ENCODE measurements at regions not wholly inside any gene's neighbourhood (a gene's known extent, or its start where the extent isn't known, plus 50 kb on each side); places are given as distances from the start of the nearest gene placed in this dataset.

DNA sequence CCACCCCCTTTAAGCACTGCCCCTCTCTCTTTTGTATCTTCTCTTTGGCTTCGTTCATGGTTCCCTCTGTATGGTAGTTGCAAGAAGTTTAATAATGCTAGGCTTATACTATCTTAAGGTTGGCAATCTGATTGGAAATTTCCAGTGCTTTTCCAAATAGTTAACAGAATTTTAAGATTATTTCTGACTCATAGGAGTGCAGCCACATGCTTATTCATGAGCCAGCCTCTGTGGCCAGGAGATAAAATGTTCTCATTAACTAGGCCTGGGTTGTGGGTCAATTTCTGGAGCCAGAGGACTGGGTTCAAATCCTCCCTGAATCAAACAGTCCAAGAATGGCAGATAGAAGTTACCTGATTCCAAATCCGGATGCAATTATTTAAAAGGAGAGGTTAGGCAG lies 103.1 kb downstream of the ATP6V1G3 start:
- no peaks in the 10 kb centered on the region for H3K79me2 ChIP-seq (ENCODE audit: insufficient read depth, low read length)
- no peak for FAIRE-seq
- H3K4me3 ChIP-seq (replicated peaks in 1 of 3; ENCODE audit: insufficient read depth in 1 of 3, low read depth in 2 of 3, low read length in 3 of 3): no peak overlapping the region
- no peak overlapping the region for H2AFZ ChIP-seq (ENCODE audit: low read length)
- no peaks in the 10 kb centered on the region for H4K20me1 ChIP-seq (ENCODE audit: insufficient read depth, low read length)
- H3K9ac ChIP-seq (ENCODE audit: insufficient read depth, low read depth, low read length): no peak overlapping the region
- H3K27ac ChIP-seq (ENCODE audit: extremely low read length, insufficient read depth, low read length): no peak overlapping the region
- no peak for DNase-seq (ENCODE audit: low spot score)
- H3K4me2 ChIP-seq (ENCODE audit: low read depth, low read length): no peak overlapping the region
- CTCF ChIA-PET (ENCODE audit: low intra/inter-chr PET ratio, low total read pairs): no interaction called here
- BruUV-seq (replicated peaks): no TSS peak
- H3K27me3 ChIP-seq (ENCODE audit: control insufficient read depth in 1 of 2, insufficient read depth in 2 of 2, low read length in 2 of 2): no peaks in the 10 kb centered on the region
- no peaks in the 10 kb centered on the region for H3K9me3 ChIP-seq (ENCODE audit: low read length)
- no peaks in the 10 kb centered on the region for H3K4me1 ChIP-seq (ENCODE audit: insufficient read depth, low read length)
- intact Hi-C loops (cut with micrococcal nuclease; ENCODE audit: unreplicated experiment) (no loop called here), in situ Hi-C loops (cut with HindIII; ENCODE audit: extremely low pct_ligation_motif_present, low pct_unique_long_range_greater_than_20kb) (no loop called here)
- POLR2A ChIA-PET: no interaction called here
- WGBS (ENCODE audit: low lambda C conversion rate): 0% methylated on average over 2 of the region's 2 CpGs
- no peaks in the 10 kb centered on the region for H3K36me3 ChIP-seq (replicated peaks in 1 of 2; ENCODE audit: control insufficient read depth in 1 of 2, insufficient read depth in 2 of 2, low read length in 2 of 2)
- no peak for ATAC-seq
- no peak for TF ChIP-seq SOX13 (IDR thresholded peaks at IDR 0.05)
- TF ChIP-seq SOX13 (CRISPR knock-in tag; conservative IDR thresholded peaks at IDR 0.05 in 1 of 2, IDR thresholded peaks at IDR 0.05 in 1 of 2): no peak
- TF ChIP-seq, protein P1, sequence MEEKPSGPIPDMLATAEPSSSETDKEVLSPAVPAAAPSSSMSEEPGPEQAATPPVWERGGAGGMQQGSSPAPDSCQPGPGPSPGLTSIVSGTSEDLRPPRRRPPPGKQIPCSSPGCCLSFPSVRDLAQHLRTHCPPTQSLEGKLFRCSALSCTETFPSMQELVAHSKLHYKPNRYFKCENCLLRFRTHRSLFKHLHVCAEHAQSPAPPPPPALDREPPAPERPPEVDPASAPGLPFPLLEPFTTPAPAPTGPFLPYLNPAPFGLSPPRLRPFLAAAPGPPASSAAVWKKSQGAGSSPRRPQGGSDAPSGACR (CRISPR knock-in tag; IDR thresholded peaks at IDR 0.05): no peak
- no peak for TF ChIP-seq PITX1 (CRISPR knock-in tag; IDR thresholded peaks at IDR 0.05)
- no peak for TF ChIP-seq ATF7 (IDR thresholded peaks at IDR 0.05)
- no peak for TF ChIP-seq ATF7 (CRISPR knock-in tag; IDR thresholded peaks at IDR 0.05)
- no peak for TF ChIP-seq ZMYM4 (CRISPR knock-in tag; IDR thresholded peaks at IDR 0.05)
- TF ChIP-seq ZNF484 (CRISPR knock-in tag; IDR thresholded peaks at IDR 0.05; ENCODE audit: borderline replicate concordance, low read depth): no peak
- no peak for TF ChIP-seq ZNF652 (CRISPR knock-in tag; IDR thresholded peaks at IDR 0.05; ENCODE audit: borderline replicate concordance, low read depth)
- TF ChIP-seq RFX5 (IDR thresholded peaks at IDR 0.05; ENCODE audit: low read depth, low read length): no peak
- TF ChIP-seq, protein P2, sequence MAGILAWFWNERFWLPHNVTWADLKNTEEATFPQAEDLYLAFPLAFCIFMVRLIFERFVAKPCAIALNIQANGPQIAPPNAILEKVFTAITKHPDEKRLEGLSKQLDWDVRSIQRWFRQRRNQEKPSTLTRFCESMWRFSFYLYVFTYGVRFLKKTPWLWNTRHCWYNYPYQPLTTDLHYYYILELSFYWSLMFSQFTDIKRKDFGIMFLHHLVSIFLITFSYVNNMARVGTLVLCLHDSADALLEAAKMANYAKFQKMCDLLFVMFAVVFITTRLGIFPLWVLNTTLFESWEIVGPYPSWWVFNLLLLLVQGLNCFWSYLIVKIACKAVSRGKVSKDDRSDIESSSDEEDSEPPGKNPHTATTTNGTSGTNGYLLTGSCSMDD (CRISPR knock-in tag; IDR thresholded peaks at IDR 0.05): no peak
- TF ChIP-seq, protein P3, sequence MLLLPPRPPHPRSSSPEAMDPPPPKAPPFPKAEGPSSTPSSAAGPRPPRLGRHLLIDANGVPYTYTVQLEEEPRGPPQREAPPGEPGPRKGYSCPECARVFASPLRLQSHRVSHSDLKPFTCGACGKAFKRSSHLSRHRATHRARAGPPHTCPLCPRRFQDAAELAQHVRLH (CRISPR knock-in tag; IDR thresholded peaks at IDR 0.05; ENCODE audit: borderline replicate concordance, low read depth): no peak
- TF ChIP-seq EEA1 (CRISPR knock-in tag; IDR thresholded peaks at IDR 0.05; ENCODE audit: borderline replicate concordance): no peak
- TF ChIP-seq ZNF292 (CRISPR knock-in tag; IDR thresholded peaks at IDR 0.05; ENCODE audit: borderline replicate concordance, low read depth): no peak

All from HepG2 (cell line).